Naive thymus-derived CD4-positive, alpha-beta T cell (primary cell): ENCODE measurements at regions not wholly inside any gene's neighbourhood (a gene's known extent, or its start where the extent isn't known, plus 50 kb on each side); places are given as distances from the start of the nearest gene placed in this dataset.
"Not testable (repeated sequence)": the region's sequence is repeated elsewhere in the genome, so short reads cannot be mapped to it uniquely, and the experiment has no call there.

Experiments used
- ATAC-seq: fragments of 150-1000 bp; cut with Tn5 transposase; 2 replicates; pipeline ENCODE4 v1.10.0; 2021; ENCODE audit warnings: mild to moderate bottlenecking, moderate library complexity
- CTCF ChIA-PET: fragments of 350-600 bp; sonication (Branson Sonifier 250); formaldehyde crosslinking; loops from one replicate; lab custom pipeline; 2021; ENCODE audit warnings: antibody characterized with exemption; lab: Charles Lee
- POLR2A ChIA-PET: fragments of 350-600 bp; sonication (Branson Sonifier 250); formaldehyde crosslinking; loops from one replicate; lab custom pipeline; 2021; ENCODE audit warnings: antibody characterized with exemption, inconsistent platforms; lab: Charles Lee
- DNase-seq, 9 donors: peaks; one replicate each; pipeline versions ENCODE4 v3.0.0 to v3.0.0-alpha.2; 2020 to 2022; ENCODE audit warnings: mixed read lengths in 1 of 9
- H3K27ac ChIP-seq: one replicate; pipeline ENCODE4 v1.7.0; 2013; ENCODE audit warnings: mild to moderate bottlenecking, low read depth, low read length, moderate library complexity
- H3K27me3 ChIP-seq, 2 donors: one replicate each; pipeline ENCODE4 v1.7.0; 2013; ENCODE audit warnings: low read length in 2 of 2, mild to moderate bottlenecking in 2 of 2, moderate library complexity in 2 of 2; ENCODE audit not compliant: control insufficient read depth in 2 of 2, insufficient read depth in 2 of 2
- H3K36me3 ChIP-seq, 3 experiments: 1 replicate in 2 of 3; 2 replicates in 1 of 3; pipeline ENCODE4 v1.7.0; 2013; ENCODE audit warnings: low read length in 3 of 3, mild to moderate bottlenecking in 3 of 3, moderate library complexity in 1 of 3; ENCODE audit not compliant: insufficient read depth in 3 of 3, control insufficient read depth in 2 of 3
- H3K4me1 ChIP-seq, 2 donors: one replicate each; pipeline ENCODE4 v1.7.0; 2013; ENCODE audit warnings: low read length in 2 of 2, mild to moderate bottlenecking in 2 of 2, moderate library complexity in 1 of 2; ENCODE audit not compliant: control insufficient read depth in 2 of 2, insufficient read depth in 2 of 2
- H3K4me3 ChIP-seq: 2 replicates; pipeline ENCODE4 v1.7.0; 2013; ENCODE audit warnings: mild to moderate bottlenecking, low read length
- H3K9me3 ChIP-seq, 3 experiments: 1 replicate in 2 of 3; 2 replicates in 1 of 3; pipeline ENCODE4 v1.7.0; 2013; ENCODE audit warnings: low read length in 3 of 3; ENCODE audit not compliant: control insufficient read depth in 2 of 3
- H3K27ac Mint-ChIP-seq, 9 donors: one replicate each; pipeline ENCODE4 v1.8.0; 2020 to 2022; ENCODE audit warnings: mixed read lengths in 9 of 9, mild to moderate bottlenecking in 8 of 9, moderate library complexity in 5 of 9, inconsistent platforms in 2 of 9
- H3K27me3 Mint-ChIP-seq, 5 donors: one replicate each; pipeline ENCODE4 v1.8.0; 2021 to 2022; ENCODE audit warnings: mixed read lengths in 5 of 5, mild to moderate bottlenecking in 1 of 5
- H3K36me3 Mint-ChIP-seq, 5 donors: one replicate each; pipeline ENCODE4 v1.8.0; 2020 to 2022; ENCODE audit warnings: mixed read lengths in 5 of 5, mild to moderate bottlenecking in 3 of 5, inconsistent platforms in 1 of 5
- H3K4me1 Mint-ChIP-seq, 7 donors: one replicate each; pipeline ENCODE4 v1.8.0; 2020 to 2022; ENCODE audit warnings: mixed read lengths in 7 of 7, mild to moderate bottlenecking in 3 of 7, inconsistent platforms in 1 of 7
- H3K4me3 Mint-ChIP-seq, 10 donors: one replicate each; pipeline ENCODE4 v1.8.0; 2020 to 2022; ENCODE audit warnings: mild to moderate bottlenecking in 10 of 10, mixed read lengths in 10 of 10, moderate library complexity in 6 of 10, inconsistent platforms in 2 of 10
- H3K9me3 Mint-ChIP-seq, 11 donors: one replicate each; pipeline ENCODE4 v1.8.0; 2020 to 2022; ENCODE audit warnings: mixed read lengths in 11 of 11, mild to moderate bottlenecking in 4 of 11, inconsistent platforms in 1 of 11, moderate library complexity in 1 of 11
- intact Hi-C, 2 donors: fragments of 100-400 bp; cut with micrococcal nuclease; formaldehyde crosslinking; loops; one replicate each; pipeline ENCODE4 v1.15.1; 2023

DNA sequence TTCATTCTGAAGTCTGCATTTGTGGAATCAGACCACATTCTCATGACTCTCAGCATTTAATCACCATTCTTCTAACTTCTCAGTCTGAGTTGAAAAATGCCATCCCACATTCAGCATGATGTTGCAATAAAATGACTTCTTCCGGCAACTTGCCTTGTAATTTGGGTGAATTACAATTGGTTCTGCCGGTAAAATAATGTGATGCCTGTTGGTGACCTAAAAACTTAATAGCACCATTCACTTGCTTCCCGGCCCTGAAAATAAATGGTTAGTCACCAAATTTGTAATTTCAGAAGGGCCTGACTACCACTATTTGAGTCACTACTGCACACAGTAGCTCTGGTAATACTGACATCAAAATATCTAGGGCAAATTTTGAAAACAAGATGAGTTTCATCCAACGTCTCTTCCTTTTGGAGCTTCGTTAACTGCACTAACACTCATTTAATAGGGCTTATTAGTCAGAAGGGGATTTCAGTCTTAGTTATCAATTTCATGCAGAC, 637.1 kb upstream of the CHAC2 start:
- no peaks in the 10 kb centered on the region for H3K9me3 ChIP-seq
- H3K4me3 Mint-ChIP-seq = no peak overlapping the region
- no peak for DNase-seq
- no peak overlapping the region for H3K27ac Mint-ChIP-seq
- peaks cover 0 to 2% (median 0%) of the 10 kb centered on the region in 7 donors for H3K4me1 Mint-ChIP-seq
- ChIA-PET POLR2A (no interaction called here), CTCF (no interaction called here)
- intact Hi-C loops = no loop called here
- H3K36me3 Mint-ChIP-seq = no peaks in the 10 kb centered on the region
- H3K9me3 Mint-ChIP-seq = peaks cover 0 to 7% (median 1%) of the 10 kb centered on the region in 11 donors
- no peaks in the 10 kb centered on the region for H3K27me3 Mint-ChIP-seq
- no peaks in the 10 kb centered on the region for H3K27me3 ChIP-seq
- H3K4me3 ChIP-seq = no peak overlapping the region
- H3K36me3 ChIP-seq = no peaks in the 10 kb centered on the region
- H3K4me1 ChIP-seq = no peaks in the 10 kb centered on the region
- ATAC-seq = no peak
- H3K27ac ChIP-seq = no peak overlapping the region

DNA sequence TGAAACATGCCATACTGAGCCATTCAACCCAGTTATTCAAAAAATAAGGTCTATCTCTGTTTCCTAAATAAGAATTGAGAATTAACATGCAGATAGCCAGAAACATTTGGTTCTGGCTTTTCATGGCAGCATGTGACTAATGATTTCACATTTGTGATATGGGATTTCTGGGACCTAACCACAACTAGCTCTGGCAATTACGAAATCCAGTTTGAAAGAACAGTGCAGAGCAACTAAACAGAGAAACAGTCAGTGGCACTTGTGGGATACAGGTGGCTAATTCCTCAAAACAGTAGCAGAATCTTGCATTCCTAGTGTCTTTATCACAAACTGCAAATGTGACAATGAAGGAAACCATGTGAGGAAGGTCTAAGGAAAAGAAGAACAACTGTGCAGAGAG, 637.8 kb upstream of the CHAC2 start:
- no peaks in the 10 kb centered on the region for H3K27me3 Mint-ChIP-seq
- H3K27me3 ChIP-seq = no peaks in the 10 kb centered on the region
- no peaks in the 10 kb centered on the region for H3K4me1 ChIP-seq
- intact Hi-C loops = no loop called here
- no peak overlapping the region for H3K27ac Mint-ChIP-seq
- H3K4me3 Mint-ChIP-seq = no peak overlapping the region
- no peaks in the 10 kb centered on the region for H3K36me3 Mint-ChIP-seq
- H3K4me3 ChIP-seq = no peak overlapping the region
- ChIA-PET POLR2A (no interaction called here), CTCF (no interaction called here)
- ATAC-seq (no peak), DNase-seq (no peak)
- no peaks in the 10 kb centered on the region for H3K9me3 ChIP-seq
- no peaks in the 10 kb centered on the region for H3K36me3 ChIP-seq
- no peak overlapping the region for H3K27ac ChIP-seq
- peaks cover 0 to 7% (median 2%) of the 10 kb centered on the region in 11 donors for H3K9me3 Mint-ChIP-seq
- H3K4me1 Mint-ChIP-seq = peaks cover 0 to 2% (median 0%) of the 10 kb centered on the region in 7 donors

DNA sequence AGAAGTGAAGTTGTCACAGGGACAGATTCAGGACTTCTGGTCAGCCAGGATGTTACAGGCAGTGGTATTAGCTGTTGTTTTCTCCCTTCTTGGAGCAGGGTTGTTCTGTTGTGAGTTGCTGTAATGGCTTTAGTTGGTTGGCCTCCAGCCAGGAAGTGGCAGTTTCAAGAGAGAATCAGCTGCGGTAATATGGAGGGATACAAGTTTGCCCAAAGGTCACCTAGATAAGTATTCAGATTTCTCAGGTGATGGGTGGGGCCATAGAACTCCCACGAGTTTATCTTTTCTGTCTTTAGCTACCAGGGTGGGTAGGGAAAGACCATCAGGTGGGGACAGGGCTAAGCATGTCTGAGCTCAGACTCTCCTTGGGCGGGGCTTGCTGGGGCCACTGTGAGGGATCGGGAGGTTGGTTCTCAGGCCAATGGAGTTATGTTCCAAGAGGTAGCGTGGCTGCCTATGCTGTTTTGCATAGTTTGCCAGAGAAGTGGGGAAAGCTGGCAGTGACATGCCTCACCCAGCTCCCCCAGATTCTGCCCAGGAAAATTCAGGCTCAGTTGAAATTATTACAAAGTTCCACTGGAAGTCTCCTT, 640.4 kb upstream of the CHAC2 start:
- no peak overlapping the region for H3K4me3 ChIP-seq
- intact Hi-C loops = no loop called here
- peaks cover 0 to 14% (median 0%) of the 10 kb centered on the region in 11 donors for H3K9me3 Mint-ChIP-seq
- POLR2A ChIA-PET = no interaction called here
- H3K27ac Mint-ChIP-seq = no peak overlapping the region
- no peaks in the 10 kb centered on the region for H3K36me3 Mint-ChIP-seq
- no peak overlapping the region for H3K27ac ChIP-seq
- H3K4me3 Mint-ChIP-seq = no peak overlapping the region
- no peaks in the 10 kb centered on the region for H3K4me1 ChIP-seq
- no peaks in the 10 kb centered on the region for H3K27me3 ChIP-seq
- DNase-seq (no peak), ATAC-seq (no peak)
- H3K27me3 Mint-ChIP-seq = no peaks in the 10 kb centered on the region
- CTCF ChIA-PET = no interaction called here
- no peaks in the 10 kb centered on the region for H3K9me3 ChIP-seq
- H3K4me1 Mint-ChIP-seq = peaks cover 0 to 2% (median 0%) of the 10 kb centered on the region in 7 donors
- H3K36me3 ChIP-seq = no peaks in the 10 kb centered on the region

DNA sequence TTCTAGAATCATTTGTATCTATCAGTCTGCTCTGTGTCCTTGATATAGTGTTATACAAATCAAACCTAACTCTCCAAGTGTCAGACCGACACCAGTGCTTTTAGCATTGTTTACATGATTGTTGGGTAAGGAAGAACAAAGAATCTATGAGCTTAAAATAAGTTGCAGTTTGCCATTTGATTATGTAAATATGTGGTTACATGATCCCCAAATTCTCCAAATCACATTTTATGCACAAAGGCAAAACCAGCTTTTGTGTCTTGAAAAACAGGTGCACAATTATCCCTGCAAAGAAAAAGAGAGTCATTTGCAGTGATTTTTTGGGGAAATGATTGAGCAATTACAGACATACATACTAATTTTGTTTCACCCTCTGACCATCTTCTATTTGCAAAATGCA, 652.6 kb upstream of the CHAC2 start:
- H3K36me3 ChIP-seq = no peaks in the 10 kb centered on the region
- no peak overlapping the region for H3K27ac ChIP-seq
- H3K4me1 ChIP-seq = no peaks in the 10 kb centered on the region
- Mint-ChIP-seq H3K4me1 (no peaks in the 10 kb centered on the region), H3K4me3 (no peak overlapping the region), H3K27me3 (no peaks in the 10 kb centered on the region), H3K27ac (no peak overlapping the region), H3K36me3 (no peaks in the 10 kb centered on the region), H3K9me3 (peaks cover 2 to 13% (median 5%) of the 10 kb centered on the region in 11 donors)
- DNase-seq = no peak
- no peak for ATAC-seq
- CTCF ChIA-PET = no interaction called here
- intact Hi-C loops = no loop called here
- POLR2A ChIA-PET = no interaction called here
- H3K9me3 ChIP-seq = no peaks in the 10 kb centered on the region
- H3K4me3 ChIP-seq = no peak overlapping the region
- no peaks in the 10 kb centered on the region for H3K27me3 ChIP-seq

DNA sequence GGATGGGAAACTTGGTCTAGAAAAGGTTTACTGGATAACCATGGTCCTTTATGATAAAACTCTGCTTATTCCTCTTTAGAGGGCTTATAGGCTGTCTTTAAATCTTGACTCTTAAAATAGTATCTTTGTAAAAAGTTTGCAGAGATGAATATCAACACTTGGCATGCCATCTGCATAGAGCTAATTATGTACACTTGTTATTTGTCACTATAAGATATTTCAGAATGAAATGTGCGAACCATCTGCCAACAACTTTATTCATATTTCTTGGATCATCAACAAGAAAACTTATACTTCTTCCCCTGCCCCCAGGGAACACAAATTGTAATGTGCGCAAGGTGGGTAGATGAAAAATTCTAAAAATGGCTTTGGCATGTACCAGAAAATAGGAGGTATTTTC, 653.0 kb upstream of the CHAC2 start:
- CTCF ChIA-PET = no interaction called here
- H3K4me3 ChIP-seq = no peak overlapping the region
- Mint-ChIP-seq H3K27ac (no peak overlapping the region), H3K36me3 (no peaks in the 10 kb centered on the region), H3K4me3 (no peak overlapping the region), H3K9me3 (peaks cover 2 to 16% (median 5%) of the 10 kb centered on the region in 11 donors), H3K27me3 (no peaks in the 10 kb centered on the region), H3K4me1 (no peaks in the 10 kb centered on the region)
- no peaks in the 10 kb centered on the region for H3K9me3 ChIP-seq
- POLR2A ChIA-PET = no interaction called here
- H3K4me1 ChIP-seq = no peaks in the 10 kb centered on the region
- no peaks in the 10 kb centered on the region for H3K27me3 ChIP-seq
- intact Hi-C loops = no loop called here
- ATAC-seq (no peak), DNase-seq (no peak)
- H3K36me3 ChIP-seq = no peaks in the 10 kb centered on the region
- H3K27ac ChIP-seq = no peak overlapping the region

DNA sequence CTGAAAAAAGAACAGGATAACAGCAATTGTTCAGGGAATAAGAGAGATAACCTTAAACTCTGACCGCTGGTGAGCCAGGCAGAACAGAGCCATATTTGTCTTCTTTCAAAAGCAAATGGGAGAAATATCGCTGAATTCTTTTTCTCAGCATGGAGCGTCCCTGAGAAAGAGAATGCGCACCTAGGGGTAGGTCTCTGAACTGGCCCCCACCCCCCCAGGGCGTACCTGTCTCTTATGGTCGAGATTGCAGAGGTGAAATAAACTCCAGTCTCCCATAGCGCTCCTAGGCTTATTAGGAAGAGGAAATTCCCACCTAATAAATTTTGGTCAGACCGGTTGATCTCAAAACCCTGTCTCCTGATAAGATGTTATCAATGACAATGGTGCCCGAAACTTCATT, 655.2 kb upstream of the CHAC2 start:
- H3K9me3 ChIP-seq, H3K27me3 Mint-ChIP-seq, H3K4me1 ChIP-seq, POLR2A ChIA-PET, H3K27me3 ChIP-seq, intact Hi-C loops, CTCF ChIA-PET, ATAC-seq, H3K27ac ChIP-seq, DNase-seq, H3K4me3 Mint-ChIP-seq, H3K4me1 Mint-ChIP-seq, H3K4me3 ChIP-seq, H3K36me3 Mint-ChIP-seq, H3K27ac Mint-ChIP-seq, H3K36me3 ChIP-seq: not testable (repeated sequence)
- H3K9me3 Mint-ChIP-seq = peaks cover 2 to 16% (median 10%) of the 10 kb centered on the region in 11 donors

DNA sequence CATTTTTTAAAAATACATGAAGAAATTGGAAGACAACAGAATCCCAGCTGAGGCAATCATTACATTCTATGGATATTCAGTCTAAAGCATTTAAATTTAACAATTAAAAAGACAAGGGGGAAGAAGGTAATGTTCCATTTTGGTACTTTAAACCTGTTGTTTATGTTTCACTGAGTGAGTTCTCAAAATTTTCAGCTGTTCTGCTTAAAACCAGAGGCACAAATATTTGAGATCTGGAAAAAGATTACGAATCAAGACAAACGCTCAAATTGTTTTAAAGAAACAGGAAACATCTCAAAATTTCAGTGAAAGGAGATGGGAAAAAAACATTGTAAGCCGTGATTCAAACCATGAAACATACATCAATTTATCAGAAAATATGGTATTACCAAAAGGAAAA, 656.2 kb upstream of the CHAC2 start:
- no peaks in the 10 kb centered on the region for H3K4me1 Mint-ChIP-seq
- CTCF ChIA-PET = no interaction called here
- H3K9me3 Mint-ChIP-seq = peaks cover 0 to 15% (median 6%) of the 10 kb centered on the region in 11 donors
- POLR2A ChIA-PET = no interaction called here
- peaks cover 0 to 4% (median 0%) of the 10 kb centered on the region in 5 donors for H3K36me3 Mint-ChIP-seq
- no peaks in the 10 kb centered on the region for H3K27me3 Mint-ChIP-seq
- no peaks in the 10 kb centered on the region for H3K36me3 ChIP-seq
- no peaks in the 10 kb centered on the region for H3K4me1 ChIP-seq
- no peaks in the 10 kb centered on the region for H3K27me3 ChIP-seq
- ATAC-seq = no peak
- H3K4me3 ChIP-seq = no peak overlapping the region
- H3K27ac ChIP-seq = no peak overlapping the region
- no peak for DNase-seq
- H3K9me3 ChIP-seq = no peaks in the 10 kb centered on the region
- H3K4me3 Mint-ChIP-seq = no peak overlapping the region
- intact Hi-C loops = no loop called here
- no peak overlapping the region for H3K27ac Mint-ChIP-seq
